CD4-positive, CD25-positive, alpha-beta regulatory T cell (primary cell): ENCODE measurements at regions not wholly inside any gene's neighbourhood (a gene's known extent, or its start where the extent isn't known, plus 50 kb on each side); places are given as distances from the start of the nearest gene placed in this dataset.

ENCODE experiments used
- ATAC-seq, 2 donors: fragments of 150-1000 bp; cut with Tn5 transposase; one replicate each; pipeline ENCODE4 v1.10.0; 2021; ENCODE audit warnings: low read depth in 2 of 2, moderate number of reproducible peaks in 2 of 2, moderate library complexity in 1 of 2
- DNase-seq, 3 donors: peaks; one replicate each; pipeline versions ENCODE4 v3.0.0 to v3.0.0-alpha.2; 2012 to 2022; ENCODE audit warnings: mixed read lengths in 1 of 3
- H3K27ac ChIP-seq: one replicate; pipeline ENCODE4 v1.7.0; 2013; ENCODE audit warnings: mild to moderate bottlenecking, low read length; ENCODE audit not compliant: insufficient read depth, poor library complexity, severe bottlenecking
- H3K27me3 ChIP-seq: one replicate; pipeline ENCODE4 v1.7.0; 2013; ENCODE audit warnings: low read length; ENCODE audit not compliant: control insufficient read depth, insufficient read depth
- H3K36me3 ChIP-seq: one replicate; pipeline ENCODE4 v1.7.0; 2013; ENCODE audit warnings: mild to moderate bottlenecking, low read length, moderate library complexity; ENCODE audit not compliant: control insufficient read depth, insufficient read depth
- H3K4me1 ChIP-seq: 2 replicates; pipeline ENCODE4 v1.7.0; 2013; ENCODE audit warnings: mild to moderate bottlenecking, low read length; ENCODE audit not compliant: insufficient read depth, control insufficient read depth, poor library complexity, severe bottlenecking
- H3K4me3 ChIP-seq: one replicate; pipeline ENCODE4 v1.7.0; 2013; ENCODE audit warnings: low read depth, mild to moderate bottlenecking, low read length, moderate library complexity
- H3K9me3 ChIP-seq, 2 experiments: 1 replicate in 1 of 2; 2 replicates in 1 of 2; pipeline ENCODE4 v1.7.0; 2013; ENCODE audit warnings: low read length in 2 of 2, mild to moderate bottlenecking in 1 of 2, moderate library complexity in 1 of 2; ENCODE audit not compliant: control insufficient read depth in 2 of 2
- H3K27ac Mint-ChIP-seq, 3 donors: one replicate each; pipeline ENCODE4 v1.8.0; 2020 to 2022; ENCODE audit warnings: mild to moderate bottlenecking in 3 of 3, mixed read lengths in 3 of 3, moderate library complexity in 2 of 3
- H3K27me3 Mint-ChIP-seq: one replicate; pipeline ENCODE4 v1.8.0; 2022; ENCODE audit warnings: mild to moderate bottlenecking, mixed read lengths
- H3K36me3 Mint-ChIP-seq: one replicate; pipeline ENCODE4 v1.8.0; 2020; ENCODE audit warnings: mixed read lengths
- H3K4me1 Mint-ChIP-seq, 4 donors: one replicate each; pipeline ENCODE4 v1.8.0; 2020 to 2022; ENCODE audit warnings: mixed read lengths in 4 of 4, mild to moderate bottlenecking in 1 of 4
- H3K4me3 Mint-ChIP-seq, 4 donors: one replicate each; pipeline ENCODE4 v1.8.0; 2020 to 2022; ENCODE audit warnings: mild to moderate bottlenecking in 4 of 4, mixed read lengths in 4 of 4, moderate library complexity in 3 of 4
- H3K9me3 Mint-ChIP-seq, 7 donors: one replicate each; pipeline ENCODE4 v1.8.0; 2020 to 2022; ENCODE audit warnings: mixed read lengths in 7 of 7, mild to moderate bottlenecking in 3 of 7, moderate library complexity in 2 of 7

DNA sequence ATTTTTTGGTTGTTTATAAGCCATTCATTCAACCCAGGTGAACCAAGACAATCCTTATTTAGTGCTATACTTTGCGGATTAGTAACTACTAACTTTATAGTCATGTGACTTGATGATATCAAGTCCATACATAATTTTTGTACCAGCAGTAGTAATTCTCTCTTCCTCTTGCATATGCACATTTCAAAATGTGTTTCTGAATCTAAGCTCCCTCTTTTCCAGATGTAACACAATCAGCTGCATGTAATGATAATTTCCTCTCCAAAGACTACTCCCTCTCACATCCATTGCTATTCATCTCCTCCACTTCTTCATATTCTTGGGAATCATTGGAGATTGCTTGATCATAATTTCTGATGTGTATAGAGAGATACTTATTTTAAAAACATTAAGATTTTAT is 510.1 kb upstream of the CDH18 start:
- Mint-ChIP-seq H3K27ac (no peak overlapping the region), H3K27me3 (no peaks in the 10 kb centered on the region), H3K9me3 (peaks cover 2 to 31% (median 6%) of the 10 kb centered on the region in 7 donors), H3K36me3 (no peaks in the 10 kb centered on the region), H3K4me1 (no peaks in the 10 kb centered on the region), H3K4me3 (no peak overlapping the region)
- ATAC-seq = no peak
- DNase-seq = no peak
- Histone ChIP-seq H3K27me3 (no peaks in the 10 kb centered on the region), H3K4me1 (no peaks in the 10 kb centered on the region), H3K4me3 (no peak overlapping the region), H3K9me3 (peaks cover 0 to 1% of the 10 kb centered on the region in 2 experiments), H3K27ac (no peak overlapping the region), H3K36me3 (no peaks in the 10 kb centered on the region)

DNA sequence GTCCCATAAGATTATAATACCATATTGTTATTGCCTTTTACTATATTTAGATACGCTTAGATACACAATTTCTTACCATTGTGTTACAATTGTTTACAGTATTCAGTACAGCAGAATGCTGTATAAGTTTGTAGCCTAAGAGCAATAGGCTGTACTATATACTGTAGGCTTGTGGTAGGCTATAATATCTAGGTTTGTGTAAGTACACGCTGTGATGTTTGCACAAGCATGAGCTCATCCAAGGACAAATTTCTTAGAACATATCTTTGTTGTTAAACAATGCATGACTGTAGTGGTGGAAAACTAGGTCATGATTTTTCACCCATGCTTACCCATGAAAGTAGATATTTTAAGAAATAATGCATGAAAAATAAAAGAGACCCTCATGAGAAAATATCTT is 509.4 kb upstream of the CDH18 start:
- DNase-seq = no peak
- Mint-ChIP-seq H3K4me1 (no peaks in the 10 kb centered on the region), H3K9me3 (peaks cover 2 to 35% (median 6%) of the 10 kb centered on the region in 7 donors), H3K27ac (no peak overlapping the region), H3K27me3 (no peaks in the 10 kb centered on the region), H3K36me3 (no peaks in the 10 kb centered on the region), H3K4me3 (no peak overlapping the region)
- Histone ChIP-seq H3K4me3 (no peak overlapping the region), H3K4me1 (no peaks in the 10 kb centered on the region), H3K9me3 (peaks cover 0 to 1% of the 10 kb centered on the region in 2 experiments), H3K36me3 (no peaks in the 10 kb centered on the region), H3K27me3 (no peaks in the 10 kb centered on the region), H3K27ac (no peak overlapping the region)
- ATAC-seq = no peak

DNA sequence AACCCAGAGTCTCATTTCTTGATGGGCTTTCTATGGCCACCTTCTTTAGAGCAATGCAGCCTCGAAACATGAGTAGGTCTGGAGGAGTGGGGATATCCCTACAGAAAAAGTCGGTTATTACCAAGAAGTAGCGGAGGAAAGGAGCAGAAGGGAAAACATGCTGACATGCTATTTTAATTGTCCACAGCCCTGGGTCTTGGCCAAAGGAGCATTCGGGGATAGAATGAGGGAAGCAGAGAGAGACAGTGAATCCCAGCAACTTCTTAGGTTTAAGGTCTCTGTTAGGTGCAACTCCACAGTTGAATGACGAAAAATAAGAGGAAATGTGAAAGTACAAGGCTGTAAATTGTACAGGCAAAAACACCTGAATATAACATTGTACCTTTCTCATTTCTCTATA is 506.7 kb upstream of the CDH18 start:
- H3K27ac Mint-ChIP-seq = no peak overlapping the region
- H3K9me3 ChIP-seq = peaks cover 0 to 3% of the 10 kb centered on the region in 2 experiments
- H3K4me3 Mint-ChIP-seq = no peak overlapping the region
- no peak overlapping the region for H3K27ac ChIP-seq
- H3K27me3 ChIP-seq = no peaks in the 10 kb centered on the region
- H3K27me3 Mint-ChIP-seq = no peaks in the 10 kb centered on the region
- H3K4me3 ChIP-seq = no peak overlapping the region
- no peaks in the 10 kb centered on the region for H3K4me1 Mint-ChIP-seq
- no peaks in the 10 kb centered on the region for H3K4me1 ChIP-seq
- ATAC-seq = no peak
- peaks cover 0 to 35% (median 4%) of the 10 kb centered on the region in 7 donors for H3K9me3 Mint-ChIP-seq
- no peak for DNase-seq
- H3K36me3 ChIP-seq = no peaks in the 10 kb centered on the region
- H3K36me3 Mint-ChIP-seq = no peaks in the 10 kb centered on the region

DNA sequence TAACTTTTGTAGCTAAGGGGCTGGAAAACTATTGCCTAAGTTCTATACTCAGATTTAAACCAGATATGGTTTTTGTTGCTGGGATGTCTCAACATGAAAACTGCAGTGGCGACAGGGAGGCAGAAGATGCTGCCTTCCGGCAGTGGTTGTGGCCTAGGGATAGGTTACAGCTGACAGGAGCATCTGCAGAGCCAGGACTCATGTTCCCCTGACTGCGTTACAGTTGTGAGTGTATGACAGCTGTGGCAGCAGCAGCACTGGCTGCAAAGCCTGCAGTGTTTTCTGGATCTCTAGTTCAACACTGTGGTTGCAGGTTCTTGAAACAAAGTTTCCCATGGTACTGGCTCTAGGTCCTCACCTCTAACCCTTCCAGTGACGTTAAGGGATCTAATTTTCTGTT is 498.8 kb upstream of the CDH18 start:
- H3K36me3 Mint-ChIP-seq = no peaks in the 10 kb centered on the region
- no peak for DNase-seq
- peaks cover 0 to 10% (median 4%) of the 10 kb centered on the region in 7 donors for H3K9me3 Mint-ChIP-seq
- no peaks in the 10 kb centered on the region for H3K4me1 Mint-ChIP-seq
- Histone ChIP-seq H3K4me3 (no peak overlapping the region), H3K9me3 (peaks cover 0 to 4% of the 10 kb centered on the region in 2 experiments), H3K27me3 (no peaks in the 10 kb centered on the region), H3K4me1 (no peaks in the 10 kb centered on the region), H3K27ac (no peak overlapping the region), H3K36me3 (no peaks in the 10 kb centered on the region)
- no peak overlapping the region for H3K4me3 Mint-ChIP-seq
- no peak for ATAC-seq
- H3K27ac Mint-ChIP-seq = no peak overlapping the region
- H3K27me3 Mint-ChIP-seq = no peaks in the 10 kb centered on the region

DNA sequence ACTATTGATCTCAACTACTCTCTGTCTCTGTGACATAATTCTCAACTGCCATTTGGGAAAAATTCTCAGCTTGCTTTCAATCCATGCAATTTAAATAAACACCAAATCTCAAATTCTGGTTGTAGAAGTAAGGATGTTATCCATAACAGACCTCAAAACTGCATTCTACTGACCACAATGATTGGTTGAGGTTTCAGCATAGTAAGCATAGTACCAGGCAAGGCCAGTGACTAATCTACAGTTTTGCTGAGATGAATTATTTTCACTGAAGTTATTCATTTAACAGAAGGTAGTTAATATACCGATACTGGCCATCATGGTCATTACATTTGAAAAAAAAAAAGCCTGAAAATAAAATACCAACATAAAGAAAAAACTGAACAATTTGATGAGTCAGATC is 488.0 kb upstream of the CDH18 start:
- Mint-ChIP-seq H3K36me3 (no peaks in the 10 kb centered on the region), H3K27ac (no peak overlapping the region), H3K9me3 (peaks cover 0 to 19% (median 3%) of the 10 kb centered on the region in 7 donors), H3K27me3 (no peaks in the 10 kb centered on the region), H3K4me1 (no peaks in the 10 kb centered on the region), H3K4me3 (no peak overlapping the region)
- ATAC-seq (no peak), DNase-seq (no peak)
- Histone ChIP-seq H3K4me1 (no peaks in the 10 kb centered on the region), H3K27ac (no peak overlapping the region), H3K4me3 (no peak overlapping the region), H3K36me3 (no peaks in the 10 kb centered on the region), H3K9me3 (peaks cover 0 to 9% of the 10 kb centered on the region in 2 experiments), H3K27me3 (no peaks in the 10 kb centered on the region)

DNA sequence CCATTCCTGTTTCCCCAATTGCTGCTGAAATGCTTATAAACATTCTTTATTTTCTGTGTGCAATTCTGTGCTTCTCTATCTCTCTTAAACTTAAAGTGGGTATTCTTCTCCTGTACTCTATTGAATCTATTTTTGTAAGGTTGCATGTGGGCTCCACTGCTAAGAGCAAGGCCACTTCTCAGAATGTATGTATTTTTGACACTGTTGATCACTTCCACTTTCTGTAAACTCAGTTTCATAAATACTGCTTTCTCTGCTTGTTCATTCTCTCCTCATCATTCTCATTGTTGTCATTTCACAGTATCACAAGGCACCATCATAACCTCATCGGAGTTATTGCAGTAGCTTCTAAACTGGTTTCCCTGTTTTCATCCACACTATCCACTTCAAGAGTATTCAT is 483.0 kb upstream of the CDH18 start:
- no peaks in the 10 kb centered on the region for H3K27me3 ChIP-seq
- ATAC-seq = no peak
- Mint-ChIP-seq H3K9me3 (peaks cover 0 to 7% (median 0%) of the 10 kb centered on the region in 7 donors), H3K4me3 (no peak overlapping the region), H3K36me3 (no peaks in the 10 kb centered on the region), H3K27ac (no peak overlapping the region), H3K27me3 (no peaks in the 10 kb centered on the region), H3K4me1 (no peaks in the 10 kb centered on the region)
- DNase-seq = no peak
- no peak overlapping the region for H3K27ac ChIP-seq
- no peaks in the 10 kb centered on the region for H3K36me3 ChIP-seq
- no peak overlapping the region for H3K4me3 ChIP-seq
- H3K9me3 ChIP-seq = peaks cover 0 to 8% of the 10 kb centered on the region in 2 experiments
- no peaks in the 10 kb centered on the region for H3K4me1 ChIP-seq

DNA sequence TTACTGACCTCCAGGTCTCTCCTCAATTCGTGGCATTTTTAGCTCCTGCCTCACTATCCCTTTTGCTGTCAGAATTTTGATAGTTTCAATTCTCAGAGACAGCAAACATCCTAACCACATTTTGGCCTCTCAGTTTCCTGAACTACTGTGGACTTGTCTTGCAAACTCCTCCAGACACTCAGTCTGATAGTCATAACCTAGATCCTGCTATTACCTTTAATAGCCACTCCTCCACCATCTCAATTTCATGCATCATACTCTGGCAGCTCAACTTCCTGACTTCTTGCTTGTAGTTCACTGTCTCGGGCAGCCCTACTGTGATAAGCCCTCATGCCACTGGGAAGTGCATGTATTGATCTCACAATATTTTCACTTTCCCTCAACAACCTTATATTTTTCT is 481.8 kb upstream of the CDH18 start:
- peaks cover 0 to 7% (median 2%) of the 10 kb centered on the region in 7 donors for H3K9me3 Mint-ChIP-seq
- Histone ChIP-seq H3K27ac (no peak overlapping the region), H3K27me3 (no peaks in the 10 kb centered on the region), H3K36me3 (no peaks in the 10 kb centered on the region), H3K4me1 (no peaks in the 10 kb centered on the region), H3K9me3 (peaks cover 0 to 8% of the 10 kb centered on the region in 2 experiments), H3K4me3 (no peak overlapping the region)
- no peak overlapping the region for H3K4me3 Mint-ChIP-seq
- ATAC-seq = no peak
- no peaks in the 10 kb centered on the region for H3K36me3 Mint-ChIP-seq
- H3K4me1 Mint-ChIP-seq = no peaks in the 10 kb centered on the region
- H3K27ac Mint-ChIP-seq = no peak overlapping the region
- DNase-seq = no peak
- no peaks in the 10 kb centered on the region for H3K27me3 Mint-ChIP-seq

DNA sequence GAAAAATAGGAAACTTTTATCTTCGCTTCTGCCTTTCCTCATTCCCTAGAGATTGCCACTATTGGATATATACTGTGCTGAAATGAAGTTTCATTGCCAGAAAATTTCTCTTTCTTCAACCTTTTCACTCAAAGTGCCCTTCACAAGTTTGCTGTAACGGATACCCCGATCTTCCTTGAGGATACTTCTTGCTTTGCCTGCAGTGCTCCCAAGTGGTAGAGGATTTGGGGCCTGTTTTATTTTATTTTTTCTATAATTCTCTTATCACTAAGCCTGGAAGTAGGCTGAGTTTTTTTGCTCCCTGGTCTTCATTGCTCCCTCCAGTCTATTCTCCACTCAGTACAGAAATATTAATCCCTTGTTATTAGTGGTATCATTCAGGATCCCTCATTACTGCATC is 481.4 kb upstream of the CDH18 start:
- H3K4me3 Mint-ChIP-seq = no peak overlapping the region

More for the DNA sequence above, 481.4 kb upstream of the CDH18 start:
- Mint-ChIP-seq H3K9me3 (peaks cover 0 to 6% (median 2%) of the 10 kb centered on the region in 7 donors), H3K27me3 (no peaks in the 10 kb centered on the region), H3K4me1 (no peaks in the 10 kb centered on the region), H3K27ac (no peak overlapping the region), H3K36me3 (no peaks in the 10 kb centered on the region)
- DNase-seq (no peak), ATAC-seq (no peak)
- Histone ChIP-seq H3K9me3 (peaks cover 0 to 8% of the 10 kb centered on the region in 2 experiments), H3K27me3 (no peaks in the 10 kb centered on the region), H3K4me3 (no peak overlapping the region), H3K27ac (no peak overlapping the region), H3K4me1 (no peaks in the 10 kb centered on the region), H3K36me3 (no peaks in the 10 kb centered on the region)
